Skin of body (tissue), 1 donor: ENCODE measurements at regions not wholly inside any gene's neighbourhood (a gene's known extent, or its start where the extent isn't known, plus 50 kb on each side); places are given as distances from the start of the nearest gene placed in this dataset.

ENCODE experiments used
- DNase-seq: peaks from one replicate; lab custom pipeline; 2025; lab: John Stamatoyannopoulos, UW

- no peak for DNase-seq
Observed at GRCh38 chr3:14307656-14308302, 94.6 kb upstream of the SLC6A6 start.

GRCh38 chr3:14311729-14312128 is 90.7 kb upstream of the SLC6A6 start:
- no peak for DNase-seq

- no peak for DNase-seq
Observed at GRCh38 chr3:14312375-14312774, 90.0 kb upstream of the SLC6A6 start.

GRCh38 chr3:14317057-14317553 is 85.3 kb upstream of the SLC6A6 start:
- DNase-seq = no peak

- no peak for DNase-seq
Observed at GRCh38 chr3:14318646-14319045, 83.8 kb upstream of the SLC6A6 start.

GRCh38 chr3:14319654-14320182 is 82.7 kb upstream of the SLC6A6 start:
- DNase-seq = no peak

GRCh38 chr3:14320219-14320618 is 82.2 kb upstream of the SLC6A6 start:
- no peak for DNase-seq

- DNase-seq = no peak
Observed at GRCh38 chr3:14322001-14322400, 80.4 kb upstream of the SLC6A6 start.

- DNase-seq = no peak
Observed at GRCh38 chr3:14322667-14323295, 79.6 kb upstream of the SLC6A6 start.

GRCh38 chr3:14323401-14324223 is 78.8 kb upstream of the SLC6A6 start:
- DNase-seq = no peak

- no peak for DNase-seq
Observed at GRCh38 chr3:14324224-14324944, 78.0 kb upstream of the SLC6A6 start.

GRCh38 chr3:14328422-14328821 is 74.0 kb upstream of the SLC6A6 start:
- DNase-seq = no peak

GRCh38 chr3:14329116-14329830 is 73.1 kb upstream of the SLC6A6 start:
- DNase-seq = peak; percentile 4

GRCh38 chr3:14329842-14330241 is 72.6 kb upstream of the SLC6A6 start:
- no peak for DNase-seq

GRCh38 chr3:14330508-14330907 is 71.9 kb upstream of the SLC6A6 start:
- no peak for DNase-seq

- DNase-seq = no peak
Observed at GRCh38 chr3:14331251-14331650, 71.2 kb upstream of the SLC6A6 start.

- DNase-seq = no peak
Observed at GRCh38 chr3:14332392-14332791, 70.0 kb upstream of the SLC6A6 start.

- no peak for DNase-seq
Observed at GRCh38 chr3:14333215-14333614, 69.2 kb upstream of the SLC6A6 start.

- DNase-seq = no peak
Observed at GRCh38 chr3:14333621-14334020, 68.8 kb upstream of the SLC6A6 start.

GRCh38 chr3:14334136-14334535 is 68.3 kb upstream of the SLC6A6 start:
- no peak for DNase-seq

- DNase-seq = no peak
Observed at GRCh38 chr3:14334936-14335335, 67.5 kb upstream of the SLC6A6 start.
